H9 (cell line): ENCODE measurements at regions not wholly inside any gene's neighbourhood (a gene's known extent, or its start where the extent isn't known, plus 50 kb on each side); places are given as distances from the start of the nearest gene placed in this dataset.

ENCODE experiments used
- DNase-seq: peaks from one replicate; pipeline ENCODE4 v3.0.0-alpha.2; 2017
- H2AFZ ChIP-seq: one replicate; pipeline ENCODE4 v1.6.1; 2013; ENCODE audit warnings: mild to moderate bottlenecking, low read length, control low read depth, moderate library complexity
- H2AK5ac ChIP-seq: 2 replicates; pipeline ENCODE4 v1.6.1; 2013; ENCODE audit warnings: low read length, control low read depth, mixed read lengths; ENCODE audit not compliant: insufficient read length
- H2BK120ac ChIP-seq: one replicate; pipeline ENCODE4 v1.6.1; 2013; ENCODE audit warnings: low read depth, mild to moderate bottlenecking, low read length, control low read depth, inconsistent platforms; ENCODE audit not compliant: poor library complexity, severe bottlenecking
- H2BK12ac ChIP-seq: 2 replicates; pipeline ENCODE4 v1.6.1; 2013; ENCODE audit warnings: low read length, control low read depth, mixed read lengths, low read depth; ENCODE audit not compliant: insufficient read length
- H2BK15ac ChIP-seq: 2 replicates; pipeline ENCODE4 v1.6.1; 2013; ENCODE audit warnings: low read depth, low read length, control low read depth
- H2BK20ac ChIP-seq: one replicate; pipeline ENCODE4 v1.6.1; 2013; ENCODE audit warnings: low read depth, mild to moderate bottlenecking, low read length, control low read depth, inconsistent platforms; ENCODE audit not compliant: poor library complexity, severe bottlenecking
- H2BK5ac ChIP-seq: 2 replicates; pipeline ENCODE4 v1.6.1; 2013; ENCODE audit warnings: low read length, control low read depth, mixed read lengths; ENCODE audit not compliant: insufficient read length
- H3K14ac ChIP-seq: 2 replicates; pipeline ENCODE4 v1.6.1; 2013; ENCODE audit warnings: low read length, control low read depth; ENCODE audit not compliant: insufficient read depth
- H3K18ac ChIP-seq: 2 replicates; pipeline ENCODE4 v1.6.1; 2013; ENCODE audit warnings: low read depth, mild to moderate bottlenecking, mixed read lengths, low read length, control low read depth; ENCODE audit not compliant: insufficient read length
- H3K23ac ChIP-seq: 2 replicates; pipeline ENCODE4 v1.6.1; 2013; ENCODE audit warnings: low read length, control low read depth, mixed read lengths, low read depth; ENCODE audit not compliant: insufficient read length
- H3K23me2 ChIP-seq: 2 replicates; pipeline ENCODE4 v1.6.1; 2013; ENCODE audit warnings: low read depth, mild to moderate bottlenecking, mixed read lengths, low read length, control low read depth; ENCODE audit not compliant: insufficient read length, poor library complexity, severe bottlenecking
- H3K27ac ChIP-seq: 2 replicates; pipeline ENCODE4 v1.5.1; 2013; ENCODE audit warnings: low read length, control low read depth, mixed read lengths, low read depth; ENCODE audit not compliant: insufficient read length
- H3K27me3 ChIP-seq: 2 replicates; pipeline ENCODE4 v1.6.1; 2013; ENCODE audit warnings: low read length, control low read depth, inconsistent platforms; ENCODE audit not compliant: insufficient read depth
- H3K4ac ChIP-seq: 2 replicates; pipeline ENCODE4 v1.6.1; 2013; ENCODE audit warnings: low read depth, mild to moderate bottlenecking, control low read depth, inconsistent platforms, low read length, moderate library complexity
- H3K4me1 ChIP-seq: 2 replicates; pipeline ENCODE4 v1.6.1; 2013; ENCODE audit warnings: low read length, control low read depth, inconsistent platforms; ENCODE audit not compliant: insufficient read depth
- H3K4me2 ChIP-seq: 2 replicates; pipeline ENCODE4 v1.6.1; 2013; ENCODE audit warnings: low read length, control low read depth, mixed read lengths; ENCODE audit not compliant: insufficient read length, insufficient read depth
- H3K56ac ChIP-seq: 2 replicates; pipeline ENCODE4 v1.6.1; 2013; ENCODE audit warnings: low read depth, mild to moderate bottlenecking, mixed read lengths, low read length, control low read depth; ENCODE audit not compliant: insufficient read length
- H3K79me1 ChIP-seq: 2 replicates; pipeline ENCODE4 v1.6.1; 2013; ENCODE audit warnings: low read depth, mild to moderate bottlenecking, moderate library complexity, low read length, control low read depth, inconsistent platforms; ENCODE audit not compliant: insufficient read depth, poor library complexity, severe bottlenecking
- H3K79me2 ChIP-seq: 2 replicates; pipeline ENCODE4 v1.6.1; 2013; ENCODE audit warnings: low read length, control low read depth, inconsistent platforms; ENCODE audit not compliant: insufficient read depth
- H3K9ac ChIP-seq: 2 replicates; pipeline ENCODE4 v1.6.1; 2013; ENCODE audit warnings: low read length, control low read depth, mixed read lengths; ENCODE audit not compliant: insufficient read length; ENCODE audit errors: extremely low read depth
- H3K9me3 ChIP-seq: one replicate; pipeline ENCODE4 v1.6.1; 2013; ENCODE audit warnings: low read depth, low read length, inconsistent platforms; ENCODE audit not compliant: control insufficient read depth
- H3T11ph ChIP-seq: one replicate; pipeline ENCODE4 v1.6.1; 2013; ENCODE audit warnings: mild to moderate bottlenecking, low read length, control low read depth, inconsistent platforms
- H4K20me1 ChIP-seq: one replicate; pipeline ENCODE4 v1.6.1; 2013; ENCODE audit not compliant: control insufficient read depth, insufficient read length, insufficient read depth
- H4K5ac ChIP-seq: 2 replicates; pipeline ENCODE4 v1.6.1; 2013; ENCODE audit warnings: low read depth, mild to moderate bottlenecking, mixed read lengths, low read length, control low read depth; ENCODE audit not compliant: insufficient read length
- H4K8ac ChIP-seq: replicated peaks from 2 replicates; pipeline ENCODE4 v1.6.1; 2013; ENCODE audit warnings: low read length, control low read depth, mixed read lengths, low read depth; ENCODE audit not compliant: insufficient read length
- H4K91ac ChIP-seq: 2 replicates; pipeline ENCODE4 v1.6.1; 2013; ENCODE audit warnings: low read depth, mild to moderate bottlenecking, moderate library complexity, mixed read lengths, low read length, control low read depth; ENCODE audit not compliant: insufficient read length
- H3K27ac Mint-ChIP-seq, 3 experiments: 2 replicates in 2 of 3; 3 replicates in 1 of 3; pipeline ENCODE4 v1.8.0; 2020 to 2021; ENCODE audit warnings: mixed read lengths in 3 of 3, mild to moderate bottlenecking in 1 of 3, moderate library complexity in 1 of 3
- H3K27me3 Mint-ChIP-seq: 2 replicates; pipeline ENCODE4 v1.8.0; 2021; ENCODE audit warnings: low read depth, mild to moderate bottlenecking, moderate library complexity, mixed read lengths
- H3K36me3 Mint-ChIP-seq, 3 experiments: 2 replicates in 2 of 3; 3 replicates in 1 of 3; pipeline ENCODE4 v1.8.0; 2020 to 2021; ENCODE audit warnings: low read depth in 3 of 3, mixed read lengths in 3 of 3; ENCODE audit not compliant: insufficient read depth in 1 of 3
- H3K4me1 Mint-ChIP-seq, 2 experiments: 2 replicates each; pipeline ENCODE4 v1.8.0; 2020; ENCODE audit warnings: mixed read lengths in 2 of 2
- H3K4me3 Mint-ChIP-seq, 2 experiments: 2 replicates in 1 of 2; 3 replicates in 1 of 2; pipeline ENCODE4 v1.8.0; 2020 to 2021; ENCODE audit warnings: mild to moderate bottlenecking in 2 of 2, mixed read lengths in 2 of 2, moderate library complexity in 1 of 2
- H3K9me3 Mint-ChIP-seq, 2 experiments: 2 replicates in 1 of 2; 3 replicates in 1 of 2; pipeline ENCODE4 v1.8.0; 2020; ENCODE audit warnings: mild to moderate bottlenecking in 2 of 2, mixed read lengths in 2 of 2, moderate library complexity in 1 of 2
- CTCF ChIP-seq: fragments of 200-600 bp; sonication (generic); conservative IDR thresholded peaks from 3 replicates; pipeline ENCODE4 v1.8.0; 2021; ENCODE audit warnings: antibody characterized with exemption, mild to moderate bottlenecking
- WGBS: extraction: QIAGEN DNeasy Blood & Tissue Kit; methylation state at CpG from one replicate; pipeline ENCODE4 v1.1.7; 2013; ENCODE audit warnings: missing lambda C conversion rate, low lambda C conversion rate, mixed read lengths; ENCODE audit not compliant: insufficient read length; ENCODE audit errors: extremely low coverage; 5-methylcytosine and 5-hydroxymethylcytosine counted together

- no peak overlapping the region for H2AFZ ChIP-seq
- H3K9ac ChIP-seq: no peak overlapping the region
- no peak overlapping the region for H3K27ac ChIP-seq
- H4K20me1 ChIP-seq: no peaks in the 10 kb centered on the region
- no peaks in the 10 kb centered on the region for H3K9me3 ChIP-seq
- H3K79me2 ChIP-seq: no peaks in the 10 kb centered on the region
- H3K27ac Mint-ChIP-seq: no peak overlapping the region
- no peaks in the 10 kb centered on the region for H3K79me1 ChIP-seq
- H3K4ac ChIP-seq: no peak overlapping the region
- no peak overlapping the region for H4K91ac ChIP-seq
- no peak overlapping the region for H3K14ac ChIP-seq
- H3K36me3 Mint-ChIP-seq: peaks cover 7 to 28% (median 9%) of the 10 kb centered on the region in 3 experiments; a peak in 6 of 7 replicates
- no peak overlapping the region for H3K18ac ChIP-seq
- no peak for TF ChIP-seq CTCF
- no peak overlapping the region for H4K8ac ChIP-seq
- H3K4me1 Mint-ChIP-seq: peaks cover 10 to 18% of the 10 kb centered on the region in 2 experiments
- H2AK5ac ChIP-seq: no peak overlapping the region
- H2BK120ac ChIP-seq: no peak overlapping the region
- DNase-seq: no peak
- H3K23ac ChIP-seq: no peak overlapping the region
- H3T11ph ChIP-seq: no peak overlapping the region
- H3K27me3 Mint-ChIP-seq: peaks cover 9% of the 10 kb centered on the region
- H3K27me3 ChIP-seq: no peaks in the 10 kb centered on the region
- H3K4me2 ChIP-seq: no peak overlapping the region
- H2BK12ac ChIP-seq: no peak overlapping the region
- H4K5ac ChIP-seq: no peak overlapping the region
- H2BK15ac ChIP-seq: no peak overlapping the region
- no peak overlapping the region for H2BK5ac ChIP-seq
- H3K23me2 ChIP-seq: no peaks in the 10 kb centered on the region
- H3K4me3 Mint-ChIP-seq: no peak overlapping the region
- WGBS: no CpG with 5 or more reads among the region's 3 CpGs
- H3K4me1 ChIP-seq: no peaks in the 10 kb centered on the region; the same call in 1 of the 2 replicates
- H3K9me3 Mint-ChIP-seq: peaks cover 25 to 31% of the 10 kb centered on the region in 2 experiments
- no peak overlapping the region for H3K56ac ChIP-seq
- no peak overlapping the region for H2BK20ac ChIP-seq
Measured at GRCh38 chr9:96122751-96123150, 179.2 kb downstream of the HSD17B3 start.
